HL-60 (cell line): ENCODE measurements at regions not wholly inside any gene's neighbourhood (a gene's known extent, or its start where the extent isn't known, plus 50 kb on each side); places are given as distances from the start of the nearest gene placed in this dataset.

Experiments used
- DNase-seq, 2 experiments: peaks; one replicate each; pipeline ENCODE4 v3.0.0-alpha.2; 2010 to 2020; ENCODE audit warnings: low read depth in 1 of 2, low spot score in 1 of 2
- H3K27ac ChIP-seq: fragments of 250-450 bp; sonication (Bioruptor Pico); replicated peaks from 2 replicates; pipeline ENCODE4 v1.5.1; 2020; ENCODE audit warnings: mild to moderate bottlenecking, moderate library complexity
- H3K27me3 ChIP-seq: fragments of 250-450 bp; sonication (Bioruptor Pico); 2 replicates; pipeline ENCODE4 v1.5.1; 2021; ENCODE audit warnings: mild to moderate bottlenecking, moderate library complexity; ENCODE audit not compliant: insufficient read depth, poor library complexity, severe bottlenecking
- H3K4me3 ChIP-seq: replicated peaks from 2 replicates; pipeline ENCODE4 v1.5.1; 2011; ENCODE audit warnings: mild to moderate bottlenecking, control low read depth, low read length; ENCODE audit not compliant: insufficient read depth
- GABPA ChIP-seq: IDR thresholded peaks from 2 replicates; pipeline ENCODE4 v1.6.1; 2012; ENCODE audit warnings: low read depth
- POLR2AphosphoS5 ChIP-seq: IDR thresholded peaks from 2 replicates; pipeline ENCODE4 v1.6.1; 2012; ENCODE audit warnings: low read depth
- SPI1 ChIP-seq: IDR thresholded peaks from 2 replicates; pipeline ENCODE4 v1.6.1; 2012; ENCODE audit warnings: low read depth, mild to moderate bottlenecking, borderline replicate concordance
- TF ChIP-seq, protein P1 (sequence below): IDR thresholded peaks from one replicate; pipeline ENCODE4 v1.5.1; 2011; ENCODE audit warnings: low read length, control low read depth, inconsistent platforms; ENCODE audit not compliant: insufficient read depth
- TF ChIP-seq, protein P2 (sequence below): IDR thresholded peaks from 2 replicates; pipeline ENCODE4 v1.6.1; 2012; ENCODE audit warnings: low read depth; ENCODE audit not compliant: insufficient replicate concordance

DNA sequence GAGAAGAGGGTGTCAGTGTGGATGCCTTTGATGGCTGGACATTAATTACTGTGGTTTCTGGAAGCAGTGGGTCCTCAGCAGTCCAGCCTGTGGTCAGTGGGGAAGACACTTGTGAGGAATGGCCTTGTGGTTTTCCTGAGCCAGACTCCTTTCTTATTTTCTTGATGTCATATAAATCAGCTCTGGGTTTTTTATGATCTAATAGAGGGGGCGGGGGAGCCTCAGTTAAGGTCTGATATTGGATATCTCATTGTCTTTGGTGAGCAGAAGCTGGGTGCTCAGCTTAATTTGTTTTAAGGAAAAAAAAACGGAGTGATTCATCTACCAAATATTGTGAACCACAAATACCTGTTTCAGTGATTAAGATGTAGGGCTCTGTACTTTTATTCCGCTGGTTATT, 62.1 kb downstream of the OTOR start:
- no peak for DNase-seq
- H3K27ac ChIP-seq, result no peak overlapping the region
- peaks cover 4% of the 10 kb centered on the region for H3K27me3 ChIP-seq
- H3K4me3 ChIP-seq, result no peak overlapping the region
- TF ChIP-seq GABPA (no peak), SPI1 (no peak), POLR2AphosphoS5 (no peak)
- TF ChIP-seq, protein P1, sequence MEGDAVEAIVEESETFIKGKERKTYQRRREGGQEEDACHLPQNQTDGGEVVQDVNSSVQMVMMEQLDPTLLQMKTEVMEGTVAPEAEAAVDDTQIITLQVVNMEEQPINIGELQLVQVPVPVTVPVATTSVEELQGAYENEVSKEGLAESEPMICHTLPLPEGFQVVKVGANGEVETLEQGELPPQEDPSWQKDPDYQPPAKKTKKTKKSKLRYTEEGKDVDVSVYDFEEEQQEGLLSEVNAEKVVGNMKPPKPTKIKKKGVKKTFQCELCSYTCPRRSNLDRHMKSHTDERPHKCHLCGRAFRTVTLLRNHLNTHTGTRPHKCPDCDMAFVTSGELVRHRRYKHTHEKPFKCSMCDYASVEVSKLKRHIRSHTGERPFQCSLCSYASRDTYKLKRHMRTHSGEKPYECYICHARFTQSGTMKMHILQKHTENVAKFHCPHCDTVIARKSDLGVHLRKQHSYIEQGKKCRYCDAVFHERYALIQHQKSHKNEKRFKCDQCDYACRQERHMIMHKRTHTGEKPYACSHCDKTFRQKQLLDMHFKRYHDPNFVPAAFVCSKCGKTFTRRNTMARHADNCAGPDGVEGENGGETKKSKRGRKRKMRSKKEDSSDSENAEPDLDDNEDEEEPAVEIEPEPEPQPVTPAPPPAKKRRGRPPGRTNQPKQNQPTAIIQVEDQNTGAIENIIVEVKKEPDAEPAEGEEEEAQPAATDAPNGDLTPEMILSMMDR, result no peak
- TF ChIP-seq, protein P2, sequence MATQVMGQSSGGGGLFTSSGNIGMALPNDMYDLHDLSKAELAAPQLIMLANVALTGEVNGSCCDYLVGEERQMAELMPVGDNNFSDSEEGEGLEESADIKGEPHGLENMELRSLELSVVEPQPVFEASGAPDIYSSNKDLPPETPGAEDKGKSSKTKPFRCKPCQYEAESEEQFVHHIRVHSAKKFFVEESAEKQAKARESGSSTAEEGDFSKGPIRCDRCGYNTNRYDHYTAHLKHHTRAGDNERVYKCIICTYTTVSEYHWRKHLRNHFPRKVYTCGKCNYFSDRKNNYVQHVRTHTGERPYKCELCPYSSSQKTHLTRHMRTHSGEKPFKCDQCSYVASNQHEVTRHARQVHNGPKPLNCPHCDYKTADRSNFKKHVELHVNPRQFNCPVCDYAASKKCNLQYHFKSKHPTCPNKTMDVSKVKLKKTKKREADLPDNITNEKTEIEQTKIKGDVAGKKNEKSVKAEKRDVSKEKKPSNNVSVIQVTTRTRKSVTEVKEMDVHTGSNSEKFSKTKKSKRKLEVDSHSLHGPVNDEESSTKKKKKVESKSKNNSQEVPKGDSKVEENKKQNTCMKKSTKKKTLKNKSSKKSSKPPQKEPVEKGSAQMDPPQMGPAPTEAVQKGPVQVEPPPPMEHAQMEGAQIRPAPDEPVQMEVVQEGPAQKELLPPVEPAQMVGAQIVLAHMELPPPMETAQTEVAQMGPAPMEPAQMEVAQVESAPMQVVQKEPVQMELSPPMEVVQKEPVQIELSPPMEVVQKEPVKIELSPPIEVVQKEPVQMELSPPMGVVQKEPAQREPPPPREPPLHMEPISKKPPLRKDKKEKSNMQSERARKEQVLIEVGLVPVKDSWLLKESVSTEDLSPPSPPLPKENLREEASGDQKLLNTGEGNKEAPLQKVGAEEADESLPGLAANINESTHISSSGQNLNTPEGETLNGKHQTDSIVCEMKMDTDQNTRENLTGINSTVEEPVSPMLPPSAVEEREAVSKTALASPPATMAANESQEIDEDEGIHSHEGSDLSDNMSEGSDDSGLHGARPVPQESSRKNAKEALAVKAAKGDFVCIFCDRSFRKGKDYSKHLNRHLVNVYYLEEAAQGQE, result no peak

DNA sequence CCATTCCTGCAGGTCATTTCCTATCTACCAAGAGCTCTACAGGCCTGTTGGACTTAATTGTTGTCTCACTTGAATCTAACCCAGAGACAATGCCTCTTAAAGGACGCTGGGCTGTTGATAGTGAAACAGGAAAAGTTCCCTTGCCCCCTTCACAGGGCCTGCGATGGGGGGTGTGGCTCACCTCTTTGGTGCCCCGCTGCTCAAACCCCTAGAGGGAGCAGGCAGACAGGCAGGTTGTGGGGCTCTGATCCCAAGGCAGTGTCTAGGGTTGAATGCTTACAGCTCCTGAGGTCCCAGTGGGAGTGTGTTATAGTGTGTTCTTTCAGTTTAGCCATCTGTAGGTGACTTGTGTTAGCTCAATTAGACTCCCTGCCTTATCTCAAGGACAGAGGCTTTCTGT, 68.0 kb downstream of the OTOR start:
- no peak for DNase-seq
- Histone ChIP-seq H3K27me3 (peaks cover 2% of the 10 kb centered on the region), H3K27ac (no peak overlapping the region), H3K4me3 (no peak overlapping the region)
- TF ChIP-seq, protein P1, result no peak
- TF ChIP-seq GABPA (no peak), SPI1 (no peak), POLR2AphosphoS5 (no peak)
- TF ChIP-seq, protein P2, result no peak

DNA sequence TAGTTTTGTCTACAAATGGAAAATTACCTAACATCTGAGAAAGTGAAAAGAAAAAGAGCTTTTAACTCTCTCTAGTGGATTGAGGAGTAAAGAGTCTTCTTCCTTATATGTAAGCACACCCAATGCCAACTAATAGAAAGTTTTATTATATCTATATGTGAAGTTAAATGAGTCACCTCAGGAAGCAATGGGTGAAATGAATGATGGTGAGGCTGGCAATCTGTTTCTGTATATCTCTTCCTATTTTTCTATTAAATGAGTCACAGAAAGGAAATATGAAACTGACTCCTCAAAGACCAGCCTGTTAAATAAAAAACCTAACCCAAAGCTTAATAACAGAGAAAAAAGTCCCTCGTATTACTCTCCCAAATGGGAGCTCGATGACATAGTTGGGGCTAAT, 71.3 kb downstream of the OTOR start:
- DNase-seq, result no peak
- Histone ChIP-seq H3K4me3 (no peak overlapping the region), H3K27ac (no peak overlapping the region), H3K27me3 (peaks cover 2% of the 10 kb centered on the region)
- TF ChIP-seq, protein P1, result no peak
- TF ChIP-seq POLR2AphosphoS5 (no peak), SPI1 (no peak), GABPA (no peak)
- TF ChIP-seq, protein P2, result no peak
